Ureter (tissue), 1 donor: ENCODE measurements at regions not wholly inside any gene's neighbourhood (a gene's known extent, or its start where the extent isn't known, plus 50 kb on each side); places are given as distances from the start of the nearest gene placed in this dataset.

ENCODE experiments used
- DNase-seq: peaks from one replicate; pipeline ENCODE4 v3.0.0-alpha.2; 2020; ENCODE audit warnings: low spot score
- donor health status: DM: yes; HTN: yes; CAD: no.

DNA sequence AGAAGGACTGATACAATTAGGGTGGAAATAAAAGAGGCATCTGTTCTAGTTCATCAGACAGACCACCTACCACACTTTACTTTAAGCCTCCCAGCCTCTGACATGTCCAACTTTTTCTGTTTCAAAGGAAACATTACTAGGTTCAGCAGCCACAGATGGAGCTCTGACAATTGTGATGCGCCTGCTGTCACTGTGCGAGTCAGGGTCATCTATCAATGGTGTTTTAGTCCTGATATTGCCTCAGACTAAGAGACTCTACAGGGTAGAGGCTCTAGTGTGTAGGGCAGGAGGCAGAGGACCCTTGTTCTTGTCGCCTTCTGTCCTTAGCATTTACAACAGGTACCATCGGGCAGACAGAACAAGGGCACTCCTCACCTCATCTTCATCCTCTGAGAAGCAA, 685.0 kb upstream of the SGCG start:
- no peak for DNase-seq

DNA sequence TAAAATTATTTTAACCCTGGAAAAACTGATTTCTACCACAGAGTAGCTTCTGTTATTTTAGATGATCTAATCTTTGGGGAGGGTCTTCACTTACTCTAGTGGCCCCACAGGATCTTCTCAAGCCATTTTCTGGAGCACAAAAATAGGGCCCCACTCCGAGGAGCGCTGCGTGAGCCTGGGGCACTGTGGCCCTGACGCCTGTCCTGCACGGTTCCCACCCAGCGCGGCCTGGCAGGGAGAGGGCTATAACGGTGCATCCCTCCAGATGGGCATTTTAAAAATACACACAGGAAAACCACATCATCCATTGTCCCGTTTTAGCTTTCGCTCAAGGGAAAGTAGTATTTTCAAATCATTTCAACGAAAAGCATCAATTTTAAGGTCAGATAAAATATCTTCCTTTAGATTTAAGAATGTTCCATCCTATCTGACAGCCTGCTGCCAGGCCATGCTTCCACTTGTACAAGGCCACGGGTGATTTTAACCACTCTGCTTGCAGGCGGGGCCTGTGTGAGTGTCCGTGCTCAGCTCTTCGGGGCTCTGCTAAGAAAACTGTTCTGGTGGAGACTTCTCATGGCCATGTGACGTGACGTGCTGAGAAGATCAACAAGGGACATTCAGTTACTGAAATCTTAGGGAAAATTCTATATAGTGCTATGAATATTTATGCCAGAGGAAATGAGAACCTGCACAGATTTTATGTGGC, 683.8 kb upstream of the SGCG start:
- no peak for DNase-seq

DNA sequence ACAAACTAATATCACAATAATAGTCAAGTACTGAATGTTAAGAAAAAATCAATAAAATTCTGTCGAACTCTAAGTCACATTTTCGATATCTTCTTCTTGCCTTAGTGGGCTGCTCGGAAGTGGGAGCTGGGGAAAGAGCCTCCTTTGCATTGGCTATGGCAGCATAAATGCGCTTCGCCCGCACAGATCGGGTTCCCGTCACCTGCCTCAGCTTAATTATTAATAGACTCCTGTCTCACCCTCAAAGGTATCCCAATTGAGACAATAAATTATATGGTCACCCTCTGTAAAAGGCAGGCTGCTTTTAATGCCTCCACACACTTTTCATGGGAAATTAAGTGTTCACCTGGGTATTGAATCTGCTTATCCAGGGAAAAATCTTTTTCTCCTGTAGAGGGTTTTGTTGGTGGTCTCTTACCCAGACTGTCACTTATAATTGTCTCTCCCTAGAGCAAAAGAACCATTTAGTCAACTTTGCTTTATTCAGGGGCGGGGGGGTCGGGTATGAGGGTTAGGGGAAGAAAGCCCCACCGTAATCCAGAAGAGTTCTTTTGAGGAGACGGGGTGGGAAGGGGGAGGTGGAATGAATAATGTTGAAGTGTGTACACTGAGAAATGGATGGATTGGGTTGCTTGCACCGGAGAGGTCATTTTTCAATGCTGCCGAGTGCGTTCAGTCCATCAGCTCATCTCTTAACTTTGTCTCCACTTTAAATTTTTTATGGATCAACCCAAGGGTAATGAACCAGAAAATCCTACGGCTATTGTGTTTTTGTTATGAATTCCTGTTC, 682.6 kb upstream of the SGCG start:
- no peak for DNase-seq

DNA sequence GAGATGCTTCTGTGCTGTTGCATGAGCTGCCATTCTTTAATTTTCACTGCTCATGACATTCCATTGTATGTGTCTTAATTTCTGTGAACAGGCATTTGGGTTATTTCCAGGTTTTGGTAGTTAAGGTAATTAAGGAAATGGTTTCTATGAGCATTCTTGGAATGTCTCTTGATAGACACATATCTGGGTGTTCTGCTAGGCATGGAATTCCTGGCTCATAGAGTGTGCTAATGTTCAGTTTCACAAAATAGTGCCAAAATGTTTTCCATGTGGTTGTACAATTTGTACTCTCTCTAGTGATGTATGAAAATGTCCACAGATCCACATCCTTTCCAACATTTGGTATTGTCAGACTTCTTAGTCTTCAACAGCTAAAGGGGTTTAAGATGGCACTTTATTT, 680.9 kb upstream of the SGCG start:
- DNase-seq = no peak

DNA sequence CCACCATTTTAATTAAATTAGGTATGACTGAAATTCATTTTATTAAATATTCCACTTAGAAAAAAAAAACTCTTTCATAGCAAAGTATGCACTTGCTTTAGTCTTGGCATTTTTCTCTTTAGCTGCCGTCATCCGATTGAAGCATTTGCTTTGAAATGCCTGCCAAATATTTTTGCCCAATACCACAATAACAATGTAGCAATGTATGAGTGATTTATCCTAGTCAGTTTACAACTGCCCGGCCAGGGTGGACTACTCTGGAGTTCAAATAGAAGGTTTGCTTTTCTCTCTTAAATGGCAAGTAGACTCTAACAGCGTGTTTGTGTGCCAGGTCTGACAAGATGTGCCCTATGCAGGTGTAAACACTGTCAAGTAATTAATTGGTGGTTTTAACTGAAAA, 675.3 kb upstream of the SGCG start:
- no peak for DNase-seq

DNA sequence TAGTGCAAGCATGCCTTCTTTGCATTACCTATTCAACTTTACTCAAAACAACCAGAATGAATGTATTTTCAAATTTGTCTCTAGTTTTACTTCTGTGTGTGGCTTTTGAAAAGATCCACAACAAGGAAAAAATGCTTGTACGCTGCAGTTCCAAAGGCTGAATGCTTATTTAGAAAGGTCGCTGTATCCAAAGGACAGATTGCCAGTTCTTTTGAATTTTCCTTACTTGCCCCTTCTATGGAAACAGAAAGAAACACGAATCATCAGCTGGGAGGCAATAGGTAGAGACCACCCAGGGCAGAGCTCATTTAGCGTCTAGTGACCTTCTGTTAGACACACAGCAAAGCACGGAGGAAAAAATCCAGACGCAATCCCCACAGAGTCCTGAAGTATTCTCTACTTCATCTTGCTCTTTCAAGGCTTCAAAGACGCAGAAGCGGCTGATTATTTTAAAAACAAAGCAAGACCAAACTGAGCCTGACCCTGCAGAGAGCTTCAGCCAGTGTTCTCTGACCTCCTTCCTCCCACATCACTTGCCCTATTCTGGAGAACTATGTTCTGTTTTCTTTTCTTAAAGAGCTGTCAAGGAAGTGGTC, 674.6 kb upstream of the SGCG start:
- DNase-seq = no peak

DNA sequence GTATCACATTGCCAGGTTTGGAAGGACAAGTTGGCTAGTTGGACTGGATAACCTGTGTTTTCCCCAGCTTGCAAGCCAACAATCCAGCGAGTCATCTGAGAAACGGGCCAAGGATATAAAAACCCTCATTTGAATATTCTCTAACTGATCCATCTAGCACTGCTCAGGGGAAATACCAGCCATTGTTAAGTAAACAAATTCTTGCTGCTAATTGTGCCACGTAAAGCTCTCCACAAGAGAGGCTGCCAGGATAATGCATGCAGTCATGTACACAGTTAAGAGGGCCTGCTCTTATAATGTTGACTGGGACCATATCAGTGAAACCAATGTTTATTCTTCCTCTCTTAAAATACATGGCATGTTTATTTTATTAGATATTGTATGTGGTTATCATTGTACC, 663.2 kb upstream of the SGCG start:
- DNase-seq = no peak

DNA sequence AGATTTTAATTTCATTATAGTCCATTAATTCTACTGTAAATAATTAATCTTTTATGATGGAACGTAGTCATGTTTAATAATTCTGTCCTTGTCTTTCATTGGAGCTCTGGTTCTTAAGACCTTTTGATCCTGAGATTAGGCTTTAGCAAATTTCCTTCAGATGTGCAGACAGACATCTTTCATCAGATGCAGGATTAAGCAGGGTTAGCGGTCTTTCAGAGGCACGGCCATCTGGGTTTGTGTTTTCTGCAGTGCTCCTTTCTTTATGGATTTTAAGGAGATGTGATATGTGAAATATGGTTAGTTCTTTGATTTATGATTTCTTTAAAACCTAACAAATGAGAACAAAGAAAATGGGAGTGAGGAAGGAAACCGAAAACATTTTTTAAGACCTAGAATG, 643.9 kb upstream of the SGCG start:
- DNase-seq = no peak

DNA sequence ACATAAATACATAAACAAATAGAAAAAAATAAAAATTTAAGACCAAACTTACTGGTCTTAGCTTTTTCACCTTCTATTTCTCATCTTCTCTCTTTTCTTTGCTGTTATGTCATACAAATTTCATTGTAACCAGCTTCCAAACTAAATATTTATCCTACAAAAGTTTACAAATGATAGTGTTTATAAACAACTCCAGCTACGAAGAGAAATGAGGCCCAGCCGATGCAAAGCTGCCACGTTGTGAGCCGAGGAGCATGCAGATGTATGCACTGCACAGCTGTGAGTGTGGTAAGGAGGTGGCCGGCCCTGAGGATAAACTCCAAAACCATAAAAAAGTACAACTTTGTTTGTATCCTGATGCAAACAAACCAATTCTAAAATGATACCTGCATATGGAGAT, 642.4 kb upstream of the SGCG start:
- DNase-seq = no peak

DNA sequence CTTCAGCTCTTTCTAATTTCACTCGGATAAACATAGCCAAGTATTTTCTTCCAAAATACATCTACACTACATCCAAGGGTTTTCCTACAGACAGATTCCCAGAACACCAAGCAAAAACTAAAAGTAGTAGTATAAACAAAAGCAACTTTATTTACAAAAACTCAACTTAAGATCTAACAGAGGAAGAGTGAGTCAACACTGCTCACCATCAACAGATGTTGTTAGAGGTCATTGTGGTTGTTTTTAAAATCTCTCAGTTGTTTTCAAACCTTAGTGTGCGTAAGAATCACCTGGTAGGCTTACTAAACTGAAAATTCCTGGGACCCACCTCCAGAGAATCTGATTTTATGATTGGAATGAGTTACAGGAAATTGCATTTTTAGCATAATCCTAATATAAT, 631.7 kb upstream of the SGCG start:
- no peak for DNase-seq

DNA sequence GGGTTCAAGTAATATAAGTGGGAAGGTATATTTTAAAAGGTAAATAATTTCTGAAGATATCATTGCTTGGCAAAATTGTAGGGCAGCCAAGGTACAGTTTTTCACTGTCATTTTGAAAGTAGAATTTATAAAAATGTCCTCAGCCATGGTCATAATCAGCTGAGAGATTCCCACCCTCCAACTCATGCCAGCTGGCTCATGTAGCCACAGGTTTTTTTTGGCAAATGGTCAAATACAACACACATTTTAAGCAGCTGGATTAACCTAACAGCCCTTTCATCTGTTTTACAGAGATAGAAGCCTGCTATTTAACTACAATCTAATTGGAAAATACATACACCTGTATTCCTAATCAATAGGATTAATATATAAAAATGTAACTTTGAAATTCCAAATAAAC, 619.2 kb upstream of the SGCG start:
- DNase-seq = no peak

DNA sequence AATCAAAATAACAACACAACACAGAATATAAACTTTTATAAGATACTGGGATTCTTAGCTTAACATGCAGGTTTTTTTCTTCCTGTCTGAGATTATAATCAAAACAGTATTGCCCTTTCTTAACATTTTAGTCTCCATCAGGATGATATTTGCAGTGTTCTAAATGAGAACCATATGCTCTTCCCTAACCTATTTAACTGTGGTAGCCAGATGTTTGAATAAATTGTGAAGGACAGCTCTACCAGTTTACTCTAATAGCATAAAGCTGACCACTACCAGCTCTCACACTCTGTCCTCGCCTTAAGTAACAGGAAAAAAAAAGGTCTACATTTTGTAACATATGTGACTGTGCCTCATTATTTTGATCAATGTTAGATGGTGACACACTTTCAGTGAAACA, 618.7 kb upstream of the SGCG start:
- DNase-seq = no peak

DNA sequence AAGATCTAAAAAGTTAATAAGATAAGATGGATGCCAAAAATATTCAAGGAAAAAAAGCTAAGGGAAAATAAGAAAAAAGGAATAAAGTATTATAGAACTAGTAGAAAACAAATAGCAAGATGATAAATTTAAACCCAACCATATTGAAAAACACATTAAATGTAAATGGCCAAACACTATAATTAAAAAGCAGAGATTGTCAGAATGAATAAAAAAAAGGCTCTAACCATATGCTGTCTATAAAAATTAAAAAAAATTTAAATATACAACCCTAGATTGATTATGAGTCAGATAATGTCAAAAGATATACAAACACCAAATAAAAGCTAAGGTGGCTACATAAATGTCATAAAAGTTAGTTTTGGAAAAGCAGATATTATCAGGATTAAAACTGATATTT, 617.5 kb upstream of the SGCG start:
- DNase-seq = no peak

DNA sequence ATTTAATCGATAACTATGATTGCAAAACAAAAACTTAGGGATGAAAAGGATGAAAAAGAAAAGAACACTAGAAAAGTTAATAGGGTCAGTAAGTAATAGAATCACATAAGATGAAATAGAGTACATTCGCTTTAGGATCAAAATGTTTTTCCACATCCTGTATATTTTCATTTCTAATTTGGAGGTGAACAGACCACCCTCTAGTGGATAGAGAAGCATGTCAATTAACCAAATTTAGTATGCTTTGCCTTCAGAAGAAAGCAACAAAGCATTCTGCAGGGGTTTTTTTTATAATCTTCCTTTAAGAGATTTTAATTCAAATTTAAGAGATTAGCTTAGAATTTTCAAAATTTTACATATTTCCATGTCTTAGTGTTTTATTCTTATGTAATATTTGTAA, 611.0 kb upstream of the SGCG start:
- no peak for DNase-seq

DNA sequence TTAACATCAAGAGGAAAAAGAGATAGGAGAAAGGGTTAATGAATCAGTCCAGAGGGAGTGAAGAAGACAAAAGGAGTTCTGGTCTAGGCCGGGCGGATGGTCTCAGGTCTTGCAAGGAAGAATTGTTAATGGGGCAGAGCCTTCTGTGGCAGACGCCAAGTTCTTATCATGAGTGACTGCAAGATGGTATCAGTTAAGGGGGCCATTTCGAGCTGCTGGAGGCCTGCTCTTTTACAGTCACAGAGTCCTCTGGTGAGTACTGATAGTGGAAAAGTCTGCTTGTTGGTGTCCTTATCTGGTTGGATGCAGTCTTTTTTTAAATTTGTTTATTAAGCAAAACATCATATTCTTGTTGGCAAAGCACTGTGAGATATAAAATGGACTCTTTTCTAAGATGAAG, 590.9 kb upstream of the SGCG start:
- DNase-seq = no peak

DNA sequence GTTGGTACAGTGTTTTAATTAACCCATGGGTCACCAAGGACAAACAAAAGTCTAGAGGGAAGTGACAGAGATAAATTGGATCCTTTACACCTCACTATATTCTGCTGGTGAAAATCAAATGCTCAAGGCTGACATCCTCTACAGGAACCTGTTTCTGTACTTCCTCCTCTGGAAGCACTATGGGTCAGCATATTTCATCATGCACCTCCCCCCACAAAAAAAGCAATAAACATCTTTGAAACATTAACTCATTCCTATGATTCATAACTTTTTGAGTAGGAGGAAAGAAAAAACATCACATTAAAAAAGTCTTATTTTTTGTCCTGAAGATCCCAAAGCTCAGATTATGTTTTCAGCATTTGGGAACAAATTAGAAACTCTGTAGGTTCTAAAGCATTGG, 588.3 kb upstream of the SGCG start:
- DNase-seq = no peak

DNA sequence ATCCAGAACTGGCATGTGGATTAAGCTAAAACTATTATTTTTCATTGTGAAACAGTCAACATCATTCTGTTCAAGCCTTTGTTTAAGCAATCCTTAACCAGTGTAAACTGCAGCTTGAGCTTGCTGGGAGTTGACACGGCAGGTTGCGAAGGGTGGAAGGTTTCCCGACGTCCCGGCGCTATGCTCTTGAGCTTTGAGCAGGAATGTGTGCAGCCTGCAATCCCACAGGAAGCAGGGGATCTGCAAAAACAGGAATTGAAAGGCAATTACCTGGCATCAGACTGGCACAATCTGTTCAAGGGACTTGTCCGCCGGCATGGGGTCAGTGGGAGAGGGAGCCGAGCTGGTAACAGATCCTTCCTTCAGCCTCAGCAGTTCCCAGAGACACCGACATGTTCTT, 586.7 kb upstream of the SGCG start:
- DNase-seq = no peak

DNA sequence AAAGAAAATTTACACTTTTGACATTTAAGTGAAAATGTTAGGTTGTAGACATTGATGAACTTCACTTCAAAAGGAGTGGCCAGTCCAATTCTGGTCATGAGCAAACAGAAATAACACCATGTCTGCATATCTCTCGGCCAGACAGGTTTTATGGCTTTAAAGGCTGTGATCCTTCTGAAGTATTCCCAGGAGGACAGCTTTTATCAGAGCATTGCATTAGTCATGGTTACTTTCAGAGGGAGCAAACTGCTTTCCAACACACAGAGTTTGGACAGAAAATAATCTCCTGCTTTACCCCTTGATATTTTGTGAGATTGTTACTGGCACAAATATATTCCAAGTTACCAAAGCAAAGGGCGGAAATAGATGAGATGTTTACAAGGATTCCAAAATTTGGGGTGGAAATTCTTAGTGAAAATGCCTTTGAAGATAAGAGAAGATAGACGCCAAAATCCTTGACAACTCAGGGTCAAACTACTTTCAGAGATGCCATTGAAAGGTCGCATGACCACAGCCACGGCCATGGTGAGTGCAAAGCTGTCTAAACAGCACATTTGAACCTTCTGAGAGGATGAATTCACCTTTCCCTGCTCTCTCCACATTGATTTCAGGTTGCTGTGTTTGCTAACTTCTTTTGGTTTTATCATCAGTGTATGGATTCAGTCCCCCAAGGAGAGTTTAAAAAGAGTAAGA, 584.5 kb upstream of the SGCG start:
- DNase-seq = no peak

DNA sequence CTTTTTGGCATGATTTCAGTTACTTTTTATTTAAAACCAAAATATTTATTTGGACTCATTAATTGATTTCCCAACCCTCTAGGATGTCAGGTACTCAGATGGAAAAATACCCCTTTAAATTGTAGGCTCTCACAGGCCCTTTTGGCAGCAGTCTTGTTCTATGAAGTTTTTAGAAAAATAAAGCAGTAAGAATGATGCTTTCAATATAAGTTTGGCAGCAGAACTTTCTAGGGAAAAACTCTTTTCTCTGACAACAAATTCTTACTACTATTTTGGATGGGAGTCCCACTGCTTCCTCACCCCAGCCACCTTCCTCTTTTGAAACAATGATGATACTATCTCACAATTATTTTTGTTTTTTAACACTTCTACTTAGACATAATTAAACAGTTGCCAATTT, 581.6 kb upstream of the SGCG start:
- no peak for DNase-seq

DNA sequence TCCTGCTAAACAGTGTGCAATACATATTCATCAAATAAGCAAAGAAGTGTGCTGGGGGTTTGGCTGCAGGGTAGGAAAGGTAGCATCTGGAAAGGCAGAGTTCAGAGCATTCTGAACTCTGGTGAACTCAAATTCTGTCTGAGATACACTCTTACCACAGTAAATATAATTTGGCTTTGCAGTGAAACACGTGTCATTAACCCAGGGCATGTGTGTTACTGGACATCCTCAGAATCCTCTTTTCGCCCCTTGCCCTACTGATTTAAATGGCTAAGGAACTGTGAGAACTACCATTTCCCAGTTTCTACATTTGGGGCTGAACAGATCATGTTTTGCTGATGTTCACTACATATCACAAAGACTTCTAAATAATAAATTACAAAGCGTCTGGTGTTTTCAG, 562.8 kb upstream of the SGCG start:
- DNase-seq = no peak

DNA sequence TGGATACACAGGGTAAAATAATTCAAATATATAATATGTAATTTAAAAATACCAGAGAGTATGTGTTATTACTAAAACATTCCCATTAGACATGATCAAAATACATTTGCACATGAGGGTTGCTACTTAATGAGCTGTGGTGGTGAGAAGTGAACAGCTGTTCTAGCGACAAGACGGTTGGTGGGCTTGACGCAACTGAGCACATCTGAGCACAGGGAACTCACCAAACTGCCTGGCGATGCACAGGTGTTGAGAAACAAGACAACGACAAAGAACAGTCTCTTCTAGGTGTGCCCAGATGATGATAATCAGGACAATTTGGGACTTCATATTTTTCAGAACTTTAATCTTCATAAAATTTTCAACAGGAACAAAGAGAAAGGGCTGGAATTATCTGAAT, 555.1 kb upstream of the SGCG start:
- no peak for DNase-seq

DNA sequence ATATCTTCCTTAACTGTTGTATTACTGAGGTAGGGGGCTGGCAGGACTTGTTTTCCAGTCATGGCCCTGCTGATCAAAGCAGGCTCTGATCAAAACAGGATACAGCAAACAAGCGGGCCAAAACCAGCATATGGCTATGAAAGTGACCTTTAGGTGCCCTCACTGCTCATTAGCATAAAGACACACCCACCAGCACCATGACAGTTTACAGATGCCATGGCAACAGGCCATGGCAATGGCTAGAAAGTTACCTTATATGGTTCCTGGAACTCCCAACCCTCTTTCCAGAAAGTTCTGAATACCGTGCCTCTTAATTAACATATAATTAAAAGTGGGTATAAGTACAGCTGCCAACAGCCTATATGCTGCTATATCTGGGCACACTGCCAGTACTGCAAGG, 551.4 kb upstream of the SGCG start:
- no peak for DNase-seq

DNA sequence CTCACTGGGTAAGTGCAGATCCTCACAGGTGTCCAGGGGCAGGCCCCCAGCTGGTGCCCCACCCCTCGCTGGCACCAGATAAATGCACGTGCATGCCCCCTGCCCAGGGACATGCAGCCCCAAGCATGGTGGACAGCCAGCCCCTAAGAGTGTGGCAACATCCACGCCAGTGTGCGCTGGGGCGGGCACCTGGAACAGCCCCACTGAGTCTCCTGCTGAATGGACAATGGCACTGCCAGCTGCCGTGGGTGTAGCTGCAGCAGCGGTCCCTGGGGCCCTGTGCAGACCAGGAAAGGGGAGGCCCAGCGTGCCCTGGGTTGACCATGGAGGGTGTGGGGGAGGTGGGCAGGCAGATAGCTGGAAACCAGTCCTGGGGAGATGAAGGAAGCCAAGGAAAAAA, 538.7 kb upstream of the SGCG start:
- DNase-seq = no peak
